Natural killer cell (primary cell): ENCODE measurements at regions not wholly inside any gene's neighbourhood (a gene's known extent, or its start where the extent isn't known, plus 50 kb on each side); places are given as distances from the start of the nearest gene placed in this dataset.

ENCODE experiments used
- ATAC-seq, 3 donors: fragments of 150-1000 bp in 2 of 3; fragments of 200-7000 bp in 1 of 3; cut with Tn5 transposase; 1 replicate in 1 of 3; 2 replicates in 2 of 3; pipeline ENCODE4 v1.10.0; 2021; ENCODE audit warnings: mild to moderate bottlenecking in 2 of 3, moderate library complexity in 2 of 3
- DNase-seq, 2 donors: peaks; one replicate each; pipeline versions ENCODE4 v3.0.0 to v3.0.0-alpha.2; 2013 to 2021; ENCODE audit warnings: mixed read lengths in 1 of 2
- H3K27ac ChIP-seq: one replicate; pipeline ENCODE4 v1.5.1; 2013; ENCODE audit warnings: mild to moderate bottlenecking, low read length
- H3K27me3 ChIP-seq: one replicate; pipeline ENCODE4 v1.6.1; 2013; ENCODE audit warnings: low read length; ENCODE audit not compliant: control insufficient read depth, insufficient read depth
- H3K36me3 ChIP-seq: one replicate; pipeline ENCODE4 v1.6.1; 2013; ENCODE audit warnings: low read length; ENCODE audit not compliant: control insufficient read depth, insufficient read depth
- H3K4me1 ChIP-seq: one replicate; pipeline ENCODE4 v1.6.1; 2013; ENCODE audit warnings: low read length; ENCODE audit not compliant: control insufficient read depth, insufficient read depth
- H3K4me3 ChIP-seq: one replicate; pipeline ENCODE4 v1.5.1; 2013; ENCODE audit warnings: low read length
- H3K9me3 ChIP-seq: one replicate; pipeline ENCODE4 v1.6.1; 2013; ENCODE audit warnings: low read length; ENCODE audit not compliant: control insufficient read depth, insufficient read depth
- H3K27ac Mint-ChIP-seq, 2 donors: one replicate each; pipeline ENCODE4 v1.8.0; 2022; ENCODE audit warnings: mild to moderate bottlenecking in 2 of 2, mixed read lengths in 2 of 2, moderate library complexity in 1 of 2
- H3K27me3 Mint-ChIP-seq, 2 donors: one replicate each; pipeline ENCODE4 v1.8.0; 2022; ENCODE audit warnings: low read depth in 2 of 2, mixed read lengths in 2 of 2
- H3K36me3 Mint-ChIP-seq: one replicate; pipeline ENCODE4 v1.8.0; 2022; ENCODE audit warnings: mixed read lengths
- H3K4me1 Mint-ChIP-seq, 2 donors: one replicate each; pipeline ENCODE4 v1.8.0; 2022; ENCODE audit warnings: mixed read lengths in 2 of 2
- H3K4me3 Mint-ChIP-seq: one replicate; pipeline ENCODE4 v1.8.0; 2022; ENCODE audit warnings: mild to moderate bottlenecking, moderate library complexity, mixed read lengths
- H3K9me3 Mint-ChIP-seq, 2 donors: one replicate each; pipeline ENCODE4 v1.8.0; 2022; ENCODE audit warnings: mixed read lengths in 2 of 2
- CTCF ChIP-seq: fragments of 200-600 bp; IDR thresholded peaks from one replicate; pipeline ENCODE4 v1.8.0; 2022; ENCODE audit warnings: antibody characterized with exemption
- WGBS: methylation state at CpG from one replicate; pipeline ENCODE4 v1.1.7; 2013; ENCODE audit warnings: missing lambda C conversion rate; ENCODE audit not compliant: insufficient coverage; 5-methylcytosine and 5-hydroxymethylcytosine counted together
- intact Hi-C: fragments of 100-400 bp; cut with micrococcal nuclease; formaldehyde crosslinking; loops from one replicate; pipeline ENCODE4 v1.14.2; 2022

GRCh38 chr1:186572509-186572908 lies 107.7 kb downstream of the PTGS2 start:
- Histone ChIP-seq H3K4me3 (no peak overlapping the region), H3K9me3 (no peaks in the 10 kb centered on the region), H3K27me3 (no peaks in the 10 kb centered on the region), H3K36me3 (no peaks in the 10 kb centered on the region), H3K4me1 (no peaks in the 10 kb centered on the region), H3K27ac (no peak overlapping the region)
- Mint-ChIP-seq H3K4me3 (no peak overlapping the region), H3K9me3 (peaks cover 0 to 3% of the 10 kb centered on the region in 2 donors), H3K27me3 (no peaks in the 10 kb centered on the region), H3K36me3 (no peaks in the 10 kb centered on the region), H3K4me1 (no peaks in the 10 kb centered on the region), H3K27ac (no peak overlapping the region)
- WGBS = 81% methylated on average over 3 of the region's 3 CpGs
- TF ChIP-seq CTCF = no peak
- no peak for DNase-seq
- no peak for ATAC-seq
- intact Hi-C loops = no loop called here

- H3K27me3 ChIP-seq = no peaks in the 10 kb centered on the region
- intact Hi-C loops = no loop called here
- no peaks in the 10 kb centered on the region for H3K9me3 ChIP-seq
- H3K9me3 Mint-ChIP-seq = peaks cover 0 to 3% of the 10 kb centered on the region in 2 donors
- H3K36me3 Mint-ChIP-seq = no peaks in the 10 kb centered on the region
- DNase-seq = no peak
- H3K27ac Mint-ChIP-seq = no peak overlapping the region
- no peak overlapping the region for H3K4me3 ChIP-seq
- H3K27me3 Mint-ChIP-seq = no peaks in the 10 kb centered on the region
- TF ChIP-seq CTCF = no peak
- H3K4me1 ChIP-seq = no peaks in the 10 kb centered on the region
- no peak for ATAC-seq
- H3K4me1 Mint-ChIP-seq = no peaks in the 10 kb centered on the region
- no peaks in the 10 kb centered on the region for H3K36me3 ChIP-seq
- H3K27ac ChIP-seq = no peak overlapping the region
- no peak overlapping the region for H3K4me3 Mint-ChIP-seq
Observed at GRCh38 chr1:186571771-186572170, 108.5 kb downstream of the PTGS2 start.

- Mint-ChIP-seq H3K36me3 (no peaks in the 10 kb centered on the region), H3K27me3 (no peaks in the 10 kb centered on the region), H3K27ac (no peak overlapping the region), H3K9me3 (peaks cover 0 to 3% of the 10 kb centered on the region in 2 donors), H3K4me1 (no peaks in the 10 kb centered on the region), H3K4me3 (no peak overlapping the region)
- TF ChIP-seq CTCF = no peak
- DNase-seq (no peak), ATAC-seq (no peak)
- no peaks in the 10 kb centered on the region for H3K36me3 ChIP-seq
- no peaks in the 10 kb centered on the region for H3K9me3 ChIP-seq
- intact Hi-C loops = no loop called here
- no peak overlapping the region for H3K4me3 ChIP-seq
- H3K27ac ChIP-seq = no peak overlapping the region
- H3K27me3 ChIP-seq = no peaks in the 10 kb centered on the region
- H3K4me1 ChIP-seq = no peaks in the 10 kb centered on the region
Observed at GRCh38 chr1:186569856-186570255, 108.9 kb upstream of the PDC start.

GRCh38 chr1:186568221-186568620 lies 107.3 kb upstream of the PDC start:
- no peak for TF ChIP-seq CTCF
- no peaks in the 10 kb centered on the region for H3K36me3 Mint-ChIP-seq
- no peaks in the 10 kb centered on the region for H3K27me3 Mint-ChIP-seq
- H3K27ac Mint-ChIP-seq = no peak overlapping the region
- no peaks in the 10 kb centered on the region for H3K36me3 ChIP-seq
- peaks cover 0 to 3% of the 10 kb centered on the region in 2 donors for H3K9me3 Mint-ChIP-seq
- H3K27ac ChIP-seq = no peak overlapping the region
- ATAC-seq = no peak
- H3K27me3 ChIP-seq = no peaks in the 10 kb centered on the region
- no peaks in the 10 kb centered on the region for H3K4me1 Mint-ChIP-seq
- intact Hi-C loops = no loop called here
- no peaks in the 10 kb centered on the region for H3K4me1 ChIP-seq
- no peak for DNase-seq
- H3K4me3 Mint-ChIP-seq = no peak overlapping the region
- H3K4me3 ChIP-seq = no peak overlapping the region
- no peaks in the 10 kb centered on the region for H3K9me3 ChIP-seq
- WGBS = 57% methylated on average over 1 of the region's 2 CpGs
